ENCODE measurements at regions not wholly inside any gene's neighbourhood (a gene's known extent, or its start where the extent isn't known, plus 50 kb on each side); places are given as distances from the start of the nearest gene placed in this dataset.

DNA sequence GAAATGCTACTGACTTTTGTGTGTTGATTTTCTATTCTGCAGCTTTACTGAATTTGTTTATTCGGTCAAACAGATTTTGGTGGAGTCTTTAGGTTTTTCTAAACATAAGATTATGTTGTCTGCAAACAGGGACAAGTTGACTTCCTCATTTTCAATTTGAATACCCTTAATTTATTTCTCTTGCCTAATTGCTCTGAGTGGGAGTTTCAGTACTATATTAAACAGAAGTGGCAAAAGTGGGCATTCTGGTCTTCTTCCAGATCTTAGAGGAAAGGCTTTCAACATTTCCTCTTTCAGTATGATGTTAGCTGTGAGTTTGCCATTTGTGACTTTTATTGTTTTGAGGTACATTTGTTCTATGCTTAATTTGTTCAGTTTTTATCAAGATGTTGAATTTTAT, 268.5 kb downstream of the WNT5A start:
- Histone ChIP-seq H3K4me1 (no peaks in the 10 kb centered on the region), H3K4me3 (ENCODE audit: low read depth, low read length) (no peak overlapping the region), H3K27me3 (replicated peaks; ENCODE audit: control insufficient read depth, insufficient read depth, low read length) (no peaks in the 10 kb centered on the region), H3K36me3 (ENCODE audit: control insufficient read depth, insufficient read depth, low read length) (no peaks in the 10 kb centered on the region), H3K9me3 (no peaks in the 10 kb centered on the region; the same call in 1 of the 2 replicates)
- no peak for TF ChIP-seq CTCF (IDR thresholded peaks at IDR 0.05; ENCODE audit: insufficient read depth in 1 of 2, low read depth in 1 of 2, low read length in 1 of 2, severe bottlenecking in 1 of 2, unreplicated experiment in 1 of 2)
- DNase-seq: no peak
- ChIA-PET POLR2A (no interaction called here), CTCF (no interaction called here)
- Mint-ChIP-seq H3K9me3 (ENCODE audit: unreplicated experiment) (no peaks in the 10 kb centered on the region), H3K27me3 (ENCODE audit: insufficient read depth, unreplicated experiment) (peaks cover 11% of the 10 kb centered on the region), H3K36me3 (ENCODE audit: insufficient read depth, unreplicated experiment) (no peaks in the 10 kb centered on the region), H3K4me3 (ENCODE audit: unreplicated experiment) (no peak overlapping the region), H3K27ac (ENCODE audit: unreplicated experiment) (no peak overlapping the region), H3K4me1 (ENCODE audit: low read depth, unreplicated experiment) (no peaks in the 10 kb centered on the region)
- intact Hi-C loops (cut with micrococcal nuclease; ENCODE audit: unreplicated experiment): no loop called here
- no TSS peak for BruUV-seq (replicated peaks)

DNA sequence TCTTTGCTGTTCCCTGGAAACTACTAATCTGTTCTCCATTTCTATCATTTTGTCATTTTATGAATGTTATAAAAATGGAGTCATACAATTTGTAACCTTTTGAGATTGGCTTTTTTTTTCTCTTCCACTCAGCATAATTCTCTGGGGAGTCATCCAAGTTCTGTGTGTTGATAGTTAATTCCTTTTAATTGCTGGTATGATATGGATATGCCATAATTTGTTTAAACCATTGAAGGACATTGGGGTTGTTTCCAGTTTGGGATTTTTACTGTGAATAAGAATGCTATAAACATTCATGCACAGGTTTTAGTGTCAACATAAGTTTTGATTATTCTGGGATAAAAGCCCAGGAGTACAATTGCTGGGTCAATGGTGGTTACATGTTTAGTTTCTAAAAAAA, 279.4 kb downstream of the WNT5A start:
- TF ChIP-seq CTCF (IDR thresholded peaks at IDR 0.05; ENCODE audit: insufficient read depth in 1 of 2, low read depth in 1 of 2, low read length in 1 of 2, severe bottlenecking in 1 of 2, unreplicated experiment in 1 of 2): no peak
- Histone ChIP-seq H3K4me1 (no peaks in the 10 kb centered on the region), H3K4me3 (ENCODE audit: low read depth, low read length) (no peak overlapping the region), H3K27me3 (replicated peaks; ENCODE audit: control insufficient read depth, insufficient read depth, low read length) (no peaks in the 10 kb centered on the region), H3K36me3 (ENCODE audit: control insufficient read depth, insufficient read depth, low read length) (no peaks in the 10 kb centered on the region), H3K9me3 (no peaks in the 10 kb centered on the region)
- H3K9me3 Mint-ChIP-seq (ENCODE audit: unreplicated experiment): peaks cover 9% of the 10 kb centered on the region
- no peak for DNase-seq
- ChIA-PET CTCF (no interaction called here), POLR2A (no interaction called here)
- no peak overlapping the region for H3K27ac Mint-ChIP-seq (ENCODE audit: unreplicated experiment)
- intact Hi-C loops (cut with micrococcal nuclease; ENCODE audit: unreplicated experiment): no loop called here
- H3K27me3 Mint-ChIP-seq (ENCODE audit: insufficient read depth, unreplicated experiment): peaks cover 9% of the 10 kb centered on the region
- no peaks in the 10 kb centered on the region for H3K36me3 Mint-ChIP-seq (ENCODE audit: insufficient read depth, unreplicated experiment)
- no peaks in the 10 kb centered on the region for H3K4me1 Mint-ChIP-seq (ENCODE audit: low read depth, unreplicated experiment)
- no peak overlapping the region for H3K4me3 Mint-ChIP-seq (ENCODE audit: unreplicated experiment)
- no TSS peak for BruUV-seq (replicated peaks)

DNA sequence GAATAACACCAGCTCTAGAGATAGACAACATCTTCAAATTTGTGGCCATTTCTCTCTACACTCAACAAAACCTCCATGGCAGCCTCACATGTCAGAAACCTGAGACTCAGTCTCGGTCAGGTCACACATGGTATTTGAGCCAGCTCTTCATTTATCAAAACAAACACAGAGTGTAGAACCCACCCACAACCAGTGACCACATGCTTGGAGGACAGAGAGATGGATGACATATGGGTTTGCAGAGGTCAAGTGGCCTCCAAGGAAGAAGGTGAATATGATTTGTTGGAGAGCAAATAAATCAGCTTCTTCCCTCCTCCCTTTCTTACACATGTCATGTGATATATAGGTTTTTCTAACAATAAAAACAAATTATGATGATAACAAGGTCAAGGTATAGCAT, 278.1 kb upstream of the LRTM1 start:
- CTCF ChIA-PET: no interaction called here

More for the DNA sequence above, 278.1 kb upstream of the LRTM1 start:
- no peak overlapping the region for H3K4me3 Mint-ChIP-seq (ENCODE audit: unreplicated experiment)
- H3K4me1 Mint-ChIP-seq (ENCODE audit: low read depth, unreplicated experiment): no peaks in the 10 kb centered on the region
- H3K9me3 Mint-ChIP-seq (ENCODE audit: unreplicated experiment): peaks cover 9% of the 10 kb centered on the region
- H3K4me3 ChIP-seq (ENCODE audit: low read depth, low read length): no peak overlapping the region
- H3K27ac Mint-ChIP-seq (ENCODE audit: unreplicated experiment): no peak overlapping the region
- intact Hi-C loops (cut with micrococcal nuclease; ENCODE audit: unreplicated experiment): no loop called here
- BruUV-seq (replicated peaks): no TSS peak
- DNase-seq: no peak
- no peak for TF ChIP-seq CTCF (IDR thresholded peaks at IDR 0.05; ENCODE audit: insufficient read depth in 1 of 2, low read depth in 1 of 2, low read length in 1 of 2, severe bottlenecking in 1 of 2, unreplicated experiment in 1 of 2)
- peaks cover 12% of the 10 kb centered on the region for H3K27me3 Mint-ChIP-seq (ENCODE audit: insufficient read depth, unreplicated experiment)
- no peaks in the 10 kb centered on the region for H3K36me3 Mint-ChIP-seq (ENCODE audit: insufficient read depth, unreplicated experiment)
- no peaks in the 10 kb centered on the region for H3K4me1 ChIP-seq
- POLR2A ChIA-PET: no interaction called here
- no peaks in the 10 kb centered on the region for H3K9me3 ChIP-seq
- no peaks in the 10 kb centered on the region for H3K36me3 ChIP-seq (ENCODE audit: control insufficient read depth, insufficient read depth, low read length)
- H3K27me3 ChIP-seq (replicated peaks; ENCODE audit: control insufficient read depth, insufficient read depth, low read length): no peaks in the 10 kb centered on the region

Data from Caco-2 (cell line).